ENCODE measurements at regions not wholly inside any gene's neighbourhood (a gene's known extent, or its start where the extent isn't known, plus 50 kb on each side); places are given as distances from the start of the nearest gene placed in this dataset.

DNA sequence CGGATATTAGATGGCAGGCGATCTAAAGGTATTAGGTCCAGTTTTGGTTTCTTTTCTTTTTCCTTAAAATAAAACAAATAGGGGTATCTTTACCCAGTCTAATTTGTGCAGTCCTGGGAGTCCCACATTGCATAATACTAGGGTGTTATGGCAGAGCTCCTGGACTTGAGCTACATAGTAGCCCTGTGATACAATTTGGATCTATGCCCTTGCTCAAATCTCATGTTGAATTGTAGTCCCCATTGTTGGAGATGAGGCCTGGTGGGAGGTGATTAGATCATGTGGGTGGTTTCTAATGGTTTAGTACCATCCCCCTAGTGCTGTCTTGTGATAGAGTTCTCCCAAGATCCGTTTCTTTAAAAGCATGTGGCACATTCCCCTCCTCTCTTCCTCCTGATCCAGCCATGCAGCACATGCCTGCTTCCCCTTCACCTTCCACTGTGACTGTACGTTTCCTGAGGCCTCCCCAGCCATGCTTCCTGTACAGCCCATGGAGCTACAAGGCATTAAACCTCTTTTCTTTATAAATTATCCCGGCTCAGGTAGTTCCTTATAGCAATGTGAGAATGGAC is 141.9 kb downstream of the RPS24 start:
- Histone ChIP-seq H3K4me3 (ENCODE audit: control extremely low read depth in 1 of 5, extremely low read depth in 1 of 5, insufficient read depth in 1 of 5, low read depth in 2 of 5, low read length in 4 of 5) (no peak overlapping the region), H3K36me3 (replicated peaks in 1 of 2; ENCODE audit: control extremely low read depth in 1 of 2, control insufficient read depth in 1 of 2, extremely low read depth in 1 of 2, insufficient read depth in 2 of 2, low read length in 1 of 2) (no peaks in the 10 kb centered on the region), H2AFZ (ENCODE audit: insufficient read depth, low read depth, low read length, poor library complexity, severe bottlenecking) (no peak overlapping the region), H3K79me2 (ENCODE audit: control insufficient read depth, insufficient read depth, low read length) (no peaks in the 10 kb centered on the region), H3K4me1 (ENCODE audit: control insufficient read depth in 2 of 2, insufficient read depth in 2 of 2, low read length in 2 of 2) (no peaks in the 10 kb centered on the region), H4K20me1 (ENCODE audit: control insufficient read depth, insufficient read depth, low read length, poor library complexity, severe bottlenecking) (no peaks in the 10 kb centered on the region), H3K27me3 (replicated peaks in 1 of 4; ENCODE audit: control extremely low read depth in 1 of 4, control insufficient read depth in 3 of 4, insufficient read depth in 4 of 4, low read length in 3 of 4) (no peaks in the 10 kb centered on the region), H3K4me2 (replicated peaks; ENCODE audit: low read depth, low read length, poor library complexity, severe bottlenecking) (no peak overlapping the region), H3K27ac (ENCODE audit: low read length in 2 of 2) (no peak overlapping the region), H3K9ac (ENCODE audit: low read length) (no peak overlapping the region), H3K9me3 (ENCODE audit: control extremely low read depth in 1 of 3, control insufficient read depth in 2 of 3, insufficient read depth in 1 of 3, low read length in 2 of 3) (no peaks in the 10 kb centered on the region)
- H3K9me3 Mint-ChIP-seq (ENCODE audit: insufficient read depth), result no peaks in the 10 kb centered on the region
- peaks cover 7% of the 10 kb centered on the region for H3K27me3 Mint-ChIP-seq
- H3K4me1 Mint-ChIP-seq, result peaks cover 2% of the 10 kb centered on the region
- ATAC-seq (ENCODE audit: low read depth), result no peak
- DNase-seq, result no peak
- CTCF ChIA-PET, result no interaction called here
- POLR2A ChIA-PET, result no interaction called here
- no peak overlapping the region for H3K27ac Mint-ChIP-seq
- 17% methylated on average over 1 of the region's 5 CpGs for WGBS (ENCODE audit: insufficient coverage)
- no peak overlapping the region for H3K4me3 Mint-ChIP-seq
- TF ChIP-seq, protein P1, sequence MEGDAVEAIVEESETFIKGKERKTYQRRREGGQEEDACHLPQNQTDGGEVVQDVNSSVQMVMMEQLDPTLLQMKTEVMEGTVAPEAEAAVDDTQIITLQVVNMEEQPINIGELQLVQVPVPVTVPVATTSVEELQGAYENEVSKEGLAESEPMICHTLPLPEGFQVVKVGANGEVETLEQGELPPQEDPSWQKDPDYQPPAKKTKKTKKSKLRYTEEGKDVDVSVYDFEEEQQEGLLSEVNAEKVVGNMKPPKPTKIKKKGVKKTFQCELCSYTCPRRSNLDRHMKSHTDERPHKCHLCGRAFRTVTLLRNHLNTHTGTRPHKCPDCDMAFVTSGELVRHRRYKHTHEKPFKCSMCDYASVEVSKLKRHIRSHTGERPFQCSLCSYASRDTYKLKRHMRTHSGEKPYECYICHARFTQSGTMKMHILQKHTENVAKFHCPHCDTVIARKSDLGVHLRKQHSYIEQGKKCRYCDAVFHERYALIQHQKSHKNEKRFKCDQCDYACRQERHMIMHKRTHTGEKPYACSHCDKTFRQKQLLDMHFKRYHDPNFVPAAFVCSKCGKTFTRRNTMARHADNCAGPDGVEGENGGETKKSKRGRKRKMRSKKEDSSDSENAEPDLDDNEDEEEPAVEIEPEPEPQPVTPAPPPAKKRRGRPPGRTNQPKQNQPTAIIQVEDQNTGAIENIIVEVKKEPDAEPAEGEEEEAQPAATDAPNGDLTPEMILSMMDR (IDR thresholded peaks at IDR 0.05), result no peak
- TF ChIP-seq EZH2 (IDR thresholded peaks at IDR 0.05; ENCODE audit: borderline replicate concordance, insufficient read depth, low read depth, low read length, poor library complexity, severe bottlenecking), result no peak
- intact Hi-C loops (cut with micrococcal nuclease), result no loop called here

DNA sequence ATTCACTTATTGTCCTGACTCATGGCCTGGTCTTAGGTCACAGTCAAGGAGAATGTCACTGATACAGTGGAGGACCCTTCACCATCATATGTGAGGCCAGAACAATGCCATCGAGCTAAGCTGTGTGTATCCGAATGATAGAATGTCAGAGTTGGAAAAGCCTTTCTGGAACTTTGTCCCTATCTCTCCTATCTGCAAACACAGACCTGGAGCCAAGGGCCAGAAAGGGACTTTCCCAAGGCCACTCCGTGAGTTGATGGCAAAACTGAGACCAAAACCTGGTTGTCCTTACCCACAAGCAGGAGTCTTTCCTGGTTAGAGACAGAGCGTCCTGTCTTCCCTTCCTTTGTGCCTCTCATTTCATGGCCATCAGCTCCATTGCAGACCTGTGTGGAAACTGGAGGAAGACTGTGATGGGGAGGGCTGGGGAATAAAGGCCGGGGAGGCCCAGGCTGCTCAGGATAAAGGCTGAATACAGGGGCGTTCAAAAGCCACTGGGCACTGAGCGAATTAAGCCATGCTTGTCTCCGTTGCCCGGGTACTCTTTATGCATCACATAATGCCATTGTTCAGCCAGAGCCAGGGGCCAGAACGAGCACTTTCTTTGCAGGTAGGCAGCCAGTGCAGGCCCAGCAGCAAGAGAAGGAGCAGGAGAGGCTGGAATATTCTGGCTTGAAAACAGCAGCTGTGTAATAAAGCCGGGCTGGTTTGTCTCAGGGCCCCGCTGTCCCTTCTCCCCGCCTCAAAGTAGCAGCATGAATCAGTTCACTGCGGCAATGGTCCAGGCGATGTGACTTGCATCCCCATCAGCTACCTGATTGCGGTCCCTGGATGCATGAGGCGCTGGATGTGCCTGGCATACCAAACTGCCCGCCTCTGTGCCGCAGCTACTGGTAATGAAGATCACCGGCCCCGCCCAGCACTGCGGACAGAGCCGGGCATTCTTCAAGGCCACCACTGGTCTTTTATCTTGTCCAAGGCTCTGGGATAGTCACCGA is 143.0 kb downstream of the RPS24 start:
- Histone ChIP-seq H3K4me3 (ENCODE audit: control extremely low read depth in 1 of 5, extremely low read depth in 1 of 5, insufficient read depth in 1 of 5, low read depth in 2 of 5, low read length in 4 of 5) (no peak overlapping the region), H3K36me3 (replicated peaks in 1 of 2; ENCODE audit: control extremely low read depth in 1 of 2, control insufficient read depth in 1 of 2, extremely low read depth in 1 of 2, insufficient read depth in 2 of 2, low read length in 1 of 2) (no peaks in the 10 kb centered on the region), H2AFZ (ENCODE audit: insufficient read depth, low read depth, low read length, poor library complexity, severe bottlenecking) (no peak overlapping the region), H4K20me1 (ENCODE audit: control insufficient read depth, insufficient read depth, low read length, poor library complexity, severe bottlenecking) (no peaks in the 10 kb centered on the region), H3K4me2 (replicated peaks; ENCODE audit: low read depth, low read length, poor library complexity, severe bottlenecking) (no peak overlapping the region), H3K27ac (ENCODE audit: low read length in 2 of 2) (no peak overlapping the region), H3K9ac (ENCODE audit: low read length) (no peak overlapping the region), H3K4me1 (ENCODE audit: control insufficient read depth in 2 of 2, insufficient read depth in 2 of 2, low read length in 2 of 2) (no peaks in the 10 kb centered on the region), H3K79me2 (ENCODE audit: control insufficient read depth, insufficient read depth, low read length) (no peaks in the 10 kb centered on the region), H3K27me3 (replicated peaks in 1 of 4; ENCODE audit: control extremely low read depth in 1 of 4, control insufficient read depth in 3 of 4, insufficient read depth in 4 of 4, low read length in 3 of 4) (no peaks in the 10 kb centered on the region), H3K9me3 (ENCODE audit: control extremely low read depth in 1 of 3, control insufficient read depth in 2 of 3, insufficient read depth in 1 of 3, low read length in 2 of 3) (no peaks in the 10 kb centered on the region)
- no peaks in the 10 kb centered on the region for H3K9me3 Mint-ChIP-seq (ENCODE audit: insufficient read depth)
- TF ChIP-seq, protein P1 (IDR thresholded peaks at IDR 0.05), result no peak
- TF ChIP-seq EZH2 (IDR thresholded peaks at IDR 0.05; ENCODE audit: borderline replicate concordance, insufficient read depth, low read depth, low read length, poor library complexity, severe bottlenecking), result no peak
- DNase-seq (no peak), ATAC-seq (ENCODE audit: low read depth) (no peak)
- H3K27me3 Mint-ChIP-seq, result peaks cover 14% of the 10 kb centered on the region
- no peak overlapping the region for H3K27ac Mint-ChIP-seq
- 93% methylated on average over 22 of the region's 24 CpGs for whole genome bisulfite sequencing (ENCODE audit: insufficient coverage)
- intact Hi-C loops (cut with micrococcal nuclease), result no loop called here
- ChIA-PET POLR2A (no interaction called here), CTCF (no interaction called here)
- H3K4me3 Mint-ChIP-seq, result no peak overlapping the region
- peaks cover 1% of the 10 kb centered on the region for H3K4me1 Mint-ChIP-seq
